H9 (cell line): ENCODE measurements at regions not wholly inside any gene's neighbourhood (a gene's known extent, or its start where the extent isn't known, plus 50 kb on each side); places are given as distances from the start of the nearest gene placed in this dataset.

Experiments
- DNase-seq: peaks from one replicate; pipeline ENCODE4 v3.0.0-alpha.2; 2017
- H2AFZ ChIP-seq: one replicate; pipeline ENCODE4 v1.6.1; 2013; ENCODE audit warnings: mild to moderate bottlenecking, low read length, control low read depth, moderate library complexity
- H2AK5ac ChIP-seq: 2 replicates; pipeline ENCODE4 v1.6.1; 2013; ENCODE audit warnings: low read length, control low read depth, mixed read lengths; ENCODE audit not compliant: insufficient read length
- H2BK120ac ChIP-seq: one replicate; pipeline ENCODE4 v1.6.1; 2013; ENCODE audit warnings: low read depth, mild to moderate bottlenecking, low read length, control low read depth, inconsistent platforms; ENCODE audit not compliant: poor library complexity, severe bottlenecking
- H2BK12ac ChIP-seq: 2 replicates; pipeline ENCODE4 v1.6.1; 2013; ENCODE audit warnings: low read length, control low read depth, mixed read lengths, low read depth; ENCODE audit not compliant: insufficient read length
- H2BK15ac ChIP-seq: 2 replicates; pipeline ENCODE4 v1.6.1; 2013; ENCODE audit warnings: low read depth, low read length, control low read depth
- H2BK20ac ChIP-seq: one replicate; pipeline ENCODE4 v1.6.1; 2013; ENCODE audit warnings: low read depth, mild to moderate bottlenecking, low read length, control low read depth, inconsistent platforms; ENCODE audit not compliant: poor library complexity, severe bottlenecking
- H2BK5ac ChIP-seq: 2 replicates; pipeline ENCODE4 v1.6.1; 2013; ENCODE audit warnings: low read length, control low read depth, mixed read lengths; ENCODE audit not compliant: insufficient read length
- H3K14ac ChIP-seq: 2 replicates; pipeline ENCODE4 v1.6.1; 2013; ENCODE audit warnings: low read length, control low read depth; ENCODE audit not compliant: insufficient read depth
- H3K18ac ChIP-seq: 2 replicates; pipeline ENCODE4 v1.6.1; 2013; ENCODE audit warnings: low read depth, mild to moderate bottlenecking, mixed read lengths, low read length, control low read depth; ENCODE audit not compliant: insufficient read length
- H3K23ac ChIP-seq: 2 replicates; pipeline ENCODE4 v1.6.1; 2013; ENCODE audit warnings: low read length, control low read depth, mixed read lengths, low read depth; ENCODE audit not compliant: insufficient read length
- H3K23me2 ChIP-seq: 2 replicates; pipeline ENCODE4 v1.6.1; 2013; ENCODE audit warnings: low read depth, mild to moderate bottlenecking, mixed read lengths, low read length, control low read depth; ENCODE audit not compliant: insufficient read length, poor library complexity, severe bottlenecking
- H3K27ac ChIP-seq: 2 replicates; pipeline ENCODE4 v1.5.1; 2013; ENCODE audit warnings: low read length, control low read depth, mixed read lengths, low read depth; ENCODE audit not compliant: insufficient read length
- H3K27me3 ChIP-seq: 2 replicates; pipeline ENCODE4 v1.6.1; 2013; ENCODE audit warnings: low read length, control low read depth, inconsistent platforms; ENCODE audit not compliant: insufficient read depth
- H3K4ac ChIP-seq: 2 replicates; pipeline ENCODE4 v1.6.1; 2013; ENCODE audit warnings: low read depth, mild to moderate bottlenecking, control low read depth, inconsistent platforms, low read length, moderate library complexity
- H3K4me1 ChIP-seq: 2 replicates; pipeline ENCODE4 v1.6.1; 2013; ENCODE audit warnings: low read length, control low read depth, inconsistent platforms; ENCODE audit not compliant: insufficient read depth
- H3K4me2 ChIP-seq: 2 replicates; pipeline ENCODE4 v1.6.1; 2013; ENCODE audit warnings: low read length, control low read depth, mixed read lengths; ENCODE audit not compliant: insufficient read length, insufficient read depth
- H3K56ac ChIP-seq: 2 replicates; pipeline ENCODE4 v1.6.1; 2013; ENCODE audit warnings: low read depth, mild to moderate bottlenecking, mixed read lengths, low read length, control low read depth; ENCODE audit not compliant: insufficient read length
- H3K79me1 ChIP-seq: 2 replicates; pipeline ENCODE4 v1.6.1; 2013; ENCODE audit warnings: low read depth, mild to moderate bottlenecking, moderate library complexity, low read length, control low read depth, inconsistent platforms; ENCODE audit not compliant: insufficient read depth, poor library complexity, severe bottlenecking
- H3K79me2 ChIP-seq: 2 replicates; pipeline ENCODE4 v1.6.1; 2013; ENCODE audit warnings: low read length, control low read depth, inconsistent platforms; ENCODE audit not compliant: insufficient read depth
- H3K9ac ChIP-seq: 2 replicates; pipeline ENCODE4 v1.6.1; 2013; ENCODE audit warnings: low read length, control low read depth, mixed read lengths; ENCODE audit not compliant: insufficient read length; ENCODE audit errors: extremely low read depth
- H3K9me3 ChIP-seq: one replicate; pipeline ENCODE4 v1.6.1; 2013; ENCODE audit warnings: low read depth, low read length, inconsistent platforms; ENCODE audit not compliant: control insufficient read depth
- H3T11ph ChIP-seq: one replicate; pipeline ENCODE4 v1.6.1; 2013; ENCODE audit warnings: mild to moderate bottlenecking, low read length, control low read depth, inconsistent platforms
- H4K20me1 ChIP-seq: one replicate; pipeline ENCODE4 v1.6.1; 2013; ENCODE audit not compliant: control insufficient read depth, insufficient read length, insufficient read depth
- H4K5ac ChIP-seq: 2 replicates; pipeline ENCODE4 v1.6.1; 2013; ENCODE audit warnings: low read depth, mild to moderate bottlenecking, mixed read lengths, low read length, control low read depth; ENCODE audit not compliant: insufficient read length
- H4K8ac ChIP-seq: replicated peaks from 2 replicates; pipeline ENCODE4 v1.6.1; 2013; ENCODE audit warnings: low read length, control low read depth, mixed read lengths, low read depth; ENCODE audit not compliant: insufficient read length
- H4K91ac ChIP-seq: 2 replicates; pipeline ENCODE4 v1.6.1; 2013; ENCODE audit warnings: low read depth, mild to moderate bottlenecking, moderate library complexity, mixed read lengths, low read length, control low read depth; ENCODE audit not compliant: insufficient read length
- H3K27ac Mint-ChIP-seq, 3 experiments: 2 replicates in 2 of 3; 3 replicates in 1 of 3; pipeline ENCODE4 v1.8.0; 2020 to 2021; ENCODE audit warnings: mixed read lengths in 3 of 3, mild to moderate bottlenecking in 1 of 3, moderate library complexity in 1 of 3
- H3K27me3 Mint-ChIP-seq: 2 replicates; pipeline ENCODE4 v1.8.0; 2021; ENCODE audit warnings: low read depth, mild to moderate bottlenecking, moderate library complexity, mixed read lengths
- H3K36me3 Mint-ChIP-seq, 3 experiments: 2 replicates in 2 of 3; 3 replicates in 1 of 3; pipeline ENCODE4 v1.8.0; 2020 to 2021; ENCODE audit warnings: low read depth in 3 of 3, mixed read lengths in 3 of 3; ENCODE audit not compliant: insufficient read depth in 1 of 3
- H3K4me1 Mint-ChIP-seq, 2 experiments: 2 replicates each; pipeline ENCODE4 v1.8.0; 2020; ENCODE audit warnings: mixed read lengths in 2 of 2
- H3K4me3 Mint-ChIP-seq, 2 experiments: 2 replicates in 1 of 2; 3 replicates in 1 of 2; pipeline ENCODE4 v1.8.0; 2020 to 2021; ENCODE audit warnings: mild to moderate bottlenecking in 2 of 2, mixed read lengths in 2 of 2, moderate library complexity in 1 of 2
- H3K9me3 Mint-ChIP-seq, 2 experiments: 2 replicates in 1 of 2; 3 replicates in 1 of 2; pipeline ENCODE4 v1.8.0; 2020; ENCODE audit warnings: mild to moderate bottlenecking in 2 of 2, mixed read lengths in 2 of 2, moderate library complexity in 1 of 2
- WGBS: extraction: QIAGEN DNeasy Blood & Tissue Kit; methylation state at CpG from one replicate; pipeline ENCODE4 v1.1.7; 2013; ENCODE audit warnings: missing lambda C conversion rate, low lambda C conversion rate, mixed read lengths; ENCODE audit not compliant: insufficient read length; ENCODE audit errors: extremely low coverage; 5-methylcytosine and 5-hydroxymethylcytosine counted together
- TF ChIP-seq, protein P1 (sequence below): fragments of 200-600 bp; sonication (generic); conservative IDR thresholded peaks from 3 replicates; pipeline ENCODE4 v1.8.0; 2021; ENCODE audit warnings: antibody characterized with exemption, mild to moderate bottlenecking

DNA sequence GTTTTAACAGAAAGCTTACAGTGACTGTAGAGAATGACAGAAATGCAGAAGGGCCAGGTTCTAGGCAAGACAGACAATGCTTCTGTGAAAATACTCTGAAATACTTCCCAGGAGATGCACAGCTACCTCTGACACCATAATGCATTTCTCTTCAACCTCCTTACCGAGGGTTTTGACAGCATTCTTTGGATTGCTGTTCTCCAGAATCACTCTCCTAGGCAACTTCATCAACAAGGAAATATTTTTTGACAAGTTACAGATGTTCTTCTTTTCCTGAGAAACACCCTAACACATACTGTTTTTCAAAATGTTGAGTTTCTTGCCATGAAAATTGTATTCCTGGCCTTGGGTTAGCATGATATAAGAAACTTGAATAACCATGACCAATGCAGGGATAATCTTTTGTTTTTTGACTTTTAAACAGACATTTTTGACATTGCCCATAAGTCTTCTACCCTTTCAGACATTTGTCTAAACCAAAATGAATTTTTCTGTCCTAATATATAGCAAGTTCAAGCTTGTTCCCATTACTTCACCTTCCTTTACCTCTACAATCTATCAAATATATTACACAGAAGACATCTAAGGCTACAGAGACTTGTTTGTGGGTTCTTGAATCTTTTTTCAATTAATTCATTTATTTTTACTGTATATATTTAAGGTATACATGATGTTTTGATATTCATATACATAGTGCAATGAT, 108.1 kb downstream of the CCDC34 start:
- H2AK5ac ChIP-seq = no peak overlapping the region
- H2BK12ac ChIP-seq = no peak overlapping the region
- H3K56ac ChIP-seq = no peak overlapping the region
- H3T11ph ChIP-seq = no peak overlapping the region
- no peak for DNase-seq
- Mint-ChIP-seq H3K36me3 (no peaks in the 10 kb centered on the region; a peak in 1 of 7 replicates), H3K27ac (no peak overlapping the region), H3K4me1 (no peaks in the 10 kb centered on the region), H3K4me3 (no peak overlapping the region), H3K9me3 (peaks cover 0 to 5% of the 10 kb centered on the region in 2 experiments), H3K27me3 (peaks cover 5% of the 10 kb centered on the region)
- H3K79me2 ChIP-seq = peaks cover 1% of the 10 kb centered on the region; the same call in 1 of the 2 replicates
- H3K27me3 ChIP-seq = no peaks in the 10 kb centered on the region
- H2BK120ac ChIP-seq = no peak overlapping the region
- no peak overlapping the region for H3K4ac ChIP-seq
- H3K79me1 ChIP-seq = no peaks in the 10 kb centered on the region
- no peak overlapping the region for H3K18ac ChIP-seq
- no peak overlapping the region for H2BK5ac ChIP-seq
- H3K23ac ChIP-seq = no peak overlapping the region
- no peak overlapping the region for H2BK20ac ChIP-seq
- no peak overlapping the region for H4K91ac ChIP-seq
- WGBS = no CpG with 5 or more reads among the region's 1 CpG
- H3K27ac ChIP-seq = no peak overlapping the region
- no peak overlapping the region for H3K4me2 ChIP-seq
- H4K5ac ChIP-seq = no peak overlapping the region
- no peaks in the 10 kb centered on the region for H3K23me2 ChIP-seq
- H2BK15ac ChIP-seq = no peak overlapping the region
- H3K9me3 ChIP-seq = no peaks in the 10 kb centered on the region
- no peak overlapping the region for H3K14ac ChIP-seq
- H2AFZ ChIP-seq = no peak overlapping the region
- no peak overlapping the region for H3K9ac ChIP-seq
- H3K4me1 ChIP-seq = no peaks in the 10 kb centered on the region
- H4K20me1 ChIP-seq = no peaks in the 10 kb centered on the region
- no peak overlapping the region for H4K8ac ChIP-seq
- TF ChIP-seq, protein P1, sequence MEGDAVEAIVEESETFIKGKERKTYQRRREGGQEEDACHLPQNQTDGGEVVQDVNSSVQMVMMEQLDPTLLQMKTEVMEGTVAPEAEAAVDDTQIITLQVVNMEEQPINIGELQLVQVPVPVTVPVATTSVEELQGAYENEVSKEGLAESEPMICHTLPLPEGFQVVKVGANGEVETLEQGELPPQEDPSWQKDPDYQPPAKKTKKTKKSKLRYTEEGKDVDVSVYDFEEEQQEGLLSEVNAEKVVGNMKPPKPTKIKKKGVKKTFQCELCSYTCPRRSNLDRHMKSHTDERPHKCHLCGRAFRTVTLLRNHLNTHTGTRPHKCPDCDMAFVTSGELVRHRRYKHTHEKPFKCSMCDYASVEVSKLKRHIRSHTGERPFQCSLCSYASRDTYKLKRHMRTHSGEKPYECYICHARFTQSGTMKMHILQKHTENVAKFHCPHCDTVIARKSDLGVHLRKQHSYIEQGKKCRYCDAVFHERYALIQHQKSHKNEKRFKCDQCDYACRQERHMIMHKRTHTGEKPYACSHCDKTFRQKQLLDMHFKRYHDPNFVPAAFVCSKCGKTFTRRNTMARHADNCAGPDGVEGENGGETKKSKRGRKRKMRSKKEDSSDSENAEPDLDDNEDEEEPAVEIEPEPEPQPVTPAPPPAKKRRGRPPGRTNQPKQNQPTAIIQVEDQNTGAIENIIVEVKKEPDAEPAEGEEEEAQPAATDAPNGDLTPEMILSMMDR = no peak
